Astrocyte of the cerebellum (primary cell): ENCODE measurements at regions not wholly inside any gene's neighbourhood (a gene's known extent, or its start where the extent isn't known, plus 50 kb on each side); places are given as distances from the start of the nearest gene placed in this dataset.
"Not testable (repeated sequence)": the region's sequence is repeated elsewhere in the genome, so short reads cannot be mapped to it uniquely, and the experiment has no call there.

ENCODE experiments used
- DNase-seq: peaks from one replicate; pipeline ENCODE4 v3.0.0-alpha.2; 2011; ENCODE audit warnings: low read depth
- H3K4me3 ChIP-seq: 2 replicates; pipeline ENCODE4 v1.5.1; 2011; ENCODE audit warnings: mild to moderate bottlenecking, low read depth, low read length, moderate library complexity
- in situ Hi-C: cut with HindIII; loops from 2 replicates; pipeline ENCODE4 v1.10.0; 2017; ENCODE audit warnings: low sequenced_read_pairs
- TF ChIP-seq, protein P1 (sequence below): IDR thresholded peaks from 2 replicates; pipeline ENCODE4 v1.5.1; 2012; ENCODE audit warnings: low read length, low read depth, moderate library complexity, mild to moderate bottlenecking; ENCODE audit errors: missing control alignments

DNA sequence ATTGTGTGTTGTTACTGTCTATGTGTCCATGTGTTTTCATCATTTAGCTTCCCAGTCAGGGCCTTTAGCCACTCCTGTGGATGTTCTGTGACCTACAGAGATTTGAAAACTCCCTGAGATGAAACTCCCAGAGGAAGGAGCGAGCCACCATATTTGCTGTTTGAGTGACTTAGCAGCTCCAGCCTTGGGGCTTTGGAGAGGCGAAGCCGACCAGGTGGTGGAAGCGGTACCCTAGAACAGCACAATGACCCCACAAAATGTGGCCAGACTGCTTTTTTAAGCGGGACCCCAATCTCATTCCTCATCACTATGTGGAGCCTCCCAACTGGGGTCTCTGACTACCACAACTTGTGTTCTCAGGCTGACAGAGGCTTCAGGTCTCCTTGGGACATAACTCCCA lies 323.9 kb upstream of the KCND2 start:
- no peak for DNase-seq
- TF ChIP-seq, protein P1, sequence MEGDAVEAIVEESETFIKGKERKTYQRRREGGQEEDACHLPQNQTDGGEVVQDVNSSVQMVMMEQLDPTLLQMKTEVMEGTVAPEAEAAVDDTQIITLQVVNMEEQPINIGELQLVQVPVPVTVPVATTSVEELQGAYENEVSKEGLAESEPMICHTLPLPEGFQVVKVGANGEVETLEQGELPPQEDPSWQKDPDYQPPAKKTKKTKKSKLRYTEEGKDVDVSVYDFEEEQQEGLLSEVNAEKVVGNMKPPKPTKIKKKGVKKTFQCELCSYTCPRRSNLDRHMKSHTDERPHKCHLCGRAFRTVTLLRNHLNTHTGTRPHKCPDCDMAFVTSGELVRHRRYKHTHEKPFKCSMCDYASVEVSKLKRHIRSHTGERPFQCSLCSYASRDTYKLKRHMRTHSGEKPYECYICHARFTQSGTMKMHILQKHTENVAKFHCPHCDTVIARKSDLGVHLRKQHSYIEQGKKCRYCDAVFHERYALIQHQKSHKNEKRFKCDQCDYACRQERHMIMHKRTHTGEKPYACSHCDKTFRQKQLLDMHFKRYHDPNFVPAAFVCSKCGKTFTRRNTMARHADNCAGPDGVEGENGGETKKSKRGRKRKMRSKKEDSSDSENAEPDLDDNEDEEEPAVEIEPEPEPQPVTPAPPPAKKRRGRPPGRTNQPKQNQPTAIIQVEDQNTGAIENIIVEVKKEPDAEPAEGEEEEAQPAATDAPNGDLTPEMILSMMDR, result no peak
- in situ Hi-C loops, result no loop called here
- H3K4me3 ChIP-seq, result no peak overlapping the region

DNA sequence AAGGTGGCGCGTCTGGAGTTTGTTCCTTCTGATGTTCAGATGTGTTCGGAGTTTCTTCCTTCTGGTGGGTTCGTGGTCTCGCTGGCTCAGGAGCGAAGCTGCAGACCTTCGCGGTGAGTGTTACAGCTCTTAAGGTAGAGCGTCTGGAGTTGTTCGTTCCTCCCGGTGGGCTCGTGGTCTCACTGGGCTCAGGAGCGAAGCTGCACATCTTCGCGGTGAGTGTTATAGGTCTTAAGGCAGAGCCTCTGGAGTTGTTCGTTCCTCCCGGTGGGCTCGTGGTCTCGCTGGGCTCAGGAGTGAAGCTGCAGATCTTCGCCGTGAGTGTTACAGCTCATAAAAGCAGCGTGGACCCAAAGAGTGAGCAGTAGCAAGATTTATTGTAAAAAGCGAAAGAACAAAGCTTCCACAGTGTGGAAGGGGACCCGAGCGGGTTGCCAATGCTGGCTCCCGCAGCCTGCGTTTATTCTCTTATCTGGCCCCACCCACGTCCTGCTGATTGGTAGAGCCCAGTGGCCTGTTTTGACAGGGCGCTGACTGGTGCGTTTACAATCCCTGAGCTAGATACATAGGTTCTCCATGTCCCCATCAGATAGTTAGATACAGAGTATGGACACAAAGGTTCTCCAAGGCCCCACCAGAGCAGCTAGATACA lies 322.5 kb upstream of the KCND2 start:
- H3K4me3 ChIP-seq, DNase-seq: not testable (repeated sequence)
- in situ Hi-C loops, result loop anchor here (10.0 kb wide), 1 partner anchor 324 kb away; the partner anchor contains the start of gene KCND2

DNA sequence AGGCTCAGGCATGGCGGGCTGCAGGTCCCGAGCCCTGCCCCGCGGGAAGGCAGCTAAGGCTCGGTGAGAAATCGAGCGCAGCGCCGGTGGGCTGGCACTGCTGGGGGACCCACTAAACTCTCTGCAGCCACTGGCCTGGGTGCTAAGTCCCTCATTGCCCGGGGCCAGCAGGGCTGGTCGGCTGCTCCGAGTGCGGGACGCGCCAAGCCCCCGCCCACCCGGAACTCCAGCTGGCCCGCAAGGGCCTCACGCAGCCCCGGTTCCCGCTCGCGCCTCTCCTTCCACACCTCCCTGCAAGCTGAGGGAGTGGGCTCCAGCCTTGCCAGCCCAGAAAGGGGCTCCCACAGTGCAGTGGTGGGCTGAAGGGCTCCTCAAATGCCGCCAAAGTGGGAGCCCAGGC lies 321.4 kb upstream of the KCND2 start:
- not testable (repeated sequence) for H3K4me3 ChIP-seq, DNase-seq
- in situ Hi-C loops, result loop anchor here (10.0 kb wide), 1 partner anchor 323 kb away; the partner anchor contains the start of gene KCND2

DNA sequence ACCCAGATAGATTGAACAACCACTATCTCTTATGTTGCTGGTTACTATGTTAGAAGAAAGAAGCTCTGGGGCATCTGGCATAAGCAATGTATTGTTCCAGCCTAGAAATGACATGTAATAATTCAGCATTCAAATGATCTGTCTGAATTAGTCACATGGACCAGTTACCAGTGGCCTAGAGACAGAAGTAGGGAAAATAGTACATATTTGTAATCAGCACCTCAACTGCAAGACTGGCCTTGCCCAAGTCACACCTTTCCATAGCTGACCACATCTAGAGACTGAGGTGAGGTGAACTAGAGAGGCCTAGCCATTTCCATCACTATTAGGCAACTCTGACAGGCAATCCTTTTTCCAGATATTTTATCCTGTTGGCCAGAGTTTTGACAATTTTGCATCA lies 315.6 kb upstream of the KCND2 start:
- in situ Hi-C loops, result loop anchor here (10.0 kb wide), 1 partner anchor 317 kb away; the partner anchor contains the start of gene KCND2
- no peak for DNase-seq
- H3K4me3 ChIP-seq, result no peak overlapping the region
- TF ChIP-seq, protein P1, result no peak

DNA sequence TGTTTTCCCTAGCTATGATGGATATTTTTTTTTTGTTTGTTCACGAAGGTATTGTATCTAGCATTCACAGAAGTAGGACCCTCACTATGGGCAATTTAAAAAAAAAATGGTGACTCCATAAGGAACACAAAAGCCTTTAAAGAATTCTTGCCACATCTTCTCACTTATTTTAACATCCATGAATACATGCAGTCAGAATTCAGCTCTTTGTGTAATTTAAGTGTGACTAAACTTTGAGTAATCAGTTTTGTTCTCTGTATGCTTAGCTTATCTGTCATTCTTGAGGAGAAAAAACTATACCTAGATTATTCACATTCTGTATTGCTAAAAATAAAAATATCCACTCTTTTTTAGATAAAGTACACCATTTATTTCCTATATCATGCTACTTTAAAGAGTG lies 313.2 kb upstream of the KCND2 start:
- H3K4me3 ChIP-seq, result no peak overlapping the region
- in situ Hi-C loops, result loop anchor here (10.0 kb wide), 1 partner anchor 315 kb away; the partner anchor contains the start of gene KCND2
- TF ChIP-seq, protein P1, result no peak
- no peak for DNase-seq

DNA sequence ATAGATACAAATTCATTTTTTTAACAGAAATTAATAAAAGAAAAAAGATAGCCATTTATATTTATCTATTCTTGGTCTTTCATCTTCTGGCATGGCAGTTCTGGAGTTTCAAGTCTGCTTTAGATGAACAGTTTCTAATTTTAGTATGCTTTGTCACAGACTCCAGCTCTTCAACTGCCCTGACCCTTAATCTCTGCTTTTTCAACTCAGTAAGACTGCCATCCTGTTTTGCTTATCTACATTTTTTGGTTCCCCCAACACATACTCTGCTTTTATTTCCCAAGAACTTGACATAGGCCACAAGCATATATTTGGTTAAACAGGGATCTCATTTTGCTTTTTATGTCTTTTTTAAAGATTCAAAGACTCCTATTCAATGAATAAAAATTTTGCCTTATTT lies 309.3 kb upstream of the KCND2 start:
- in situ Hi-C loops, result no loop called here
- DNase-seq, result no peak
- H3K4me3 ChIP-seq, result no peak overlapping the region
- TF ChIP-seq, protein P1, result no peak

DNA sequence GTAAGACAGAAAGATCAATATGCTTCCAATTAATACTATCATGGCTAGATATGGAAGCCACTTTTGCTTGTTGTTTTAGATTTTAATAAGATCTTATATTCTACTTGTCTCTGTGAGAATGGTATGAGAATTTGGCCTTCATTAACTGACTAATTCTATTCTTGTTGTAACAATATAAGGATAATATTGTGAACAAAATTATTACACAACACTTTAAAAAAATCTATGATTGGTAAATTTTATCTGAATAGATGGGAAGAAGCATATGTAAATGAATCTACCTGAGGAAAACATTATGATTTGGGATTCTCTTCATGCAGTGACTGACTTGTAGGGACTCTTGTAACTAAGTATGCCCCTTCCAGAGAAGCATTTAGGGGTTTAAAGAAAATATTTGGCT lies 308.9 kb upstream of the KCND2 start:
- TF ChIP-seq, protein P1, result no peak
- in situ Hi-C loops, result no loop called here
- DNase-seq, result no peak
- H3K4me3 ChIP-seq, result no peak overlapping the region
